NCI-H526 (cell line): ENCODE measurements at regions not wholly inside any gene's neighbourhood (a gene's known extent, or its start where the extent isn't known, plus 50 kb on each side); places are given as distances from the start of the nearest gene placed in this dataset.
"Not testable (repeated sequence)": the region's sequence is repeated elsewhere in the genome, so short reads cannot be mapped to it uniquely, and the experiment has no call there.

Experiments
- DNase-seq, 2 experiments: peaks; one replicate each; lab custom pipeline; 2025; lab: John Stamatoyannopoulos, UW

DNA sequence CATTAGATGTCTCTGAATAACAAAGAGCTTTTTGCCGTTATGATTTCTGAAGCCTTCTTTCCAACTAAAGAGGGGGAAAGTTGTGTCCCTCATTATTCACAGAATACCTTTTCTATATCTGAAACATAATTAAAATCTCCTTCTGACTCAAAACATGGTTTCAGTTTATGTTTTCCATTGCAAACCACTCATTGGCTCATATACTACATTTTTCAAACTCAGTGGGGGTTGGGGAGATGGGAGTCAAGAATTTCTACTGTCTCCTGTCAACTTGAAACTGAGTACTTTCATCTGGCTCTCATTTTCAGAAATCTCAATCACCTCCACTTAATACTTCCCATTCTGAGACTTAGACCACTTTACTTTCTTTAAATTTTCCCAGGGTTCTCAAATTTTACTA lies 1839.5 kb upstream of the PCDH10 start:
- no peak for DNase-seq

DNA sequence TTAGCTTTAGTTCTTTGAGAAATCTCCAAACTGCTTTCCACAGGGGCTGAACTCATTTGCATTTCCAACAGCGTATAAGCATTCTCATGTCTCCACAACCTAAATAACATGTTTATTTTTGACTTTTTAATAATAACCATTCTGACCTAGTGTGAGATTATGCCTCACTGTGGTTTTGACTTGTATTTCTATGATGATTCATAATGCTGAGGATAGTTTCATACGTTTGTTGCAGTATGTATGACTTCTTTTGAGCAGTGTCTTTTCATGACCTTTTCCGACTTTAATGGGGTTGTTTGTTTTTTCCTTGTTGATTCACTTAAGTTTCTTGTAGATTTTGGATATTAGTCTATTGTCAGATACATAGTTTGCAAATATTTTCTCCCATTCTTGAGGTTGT lies 1833.0 kb upstream of the PCDH10 start:
- DNase-seq: no peak

DNA sequence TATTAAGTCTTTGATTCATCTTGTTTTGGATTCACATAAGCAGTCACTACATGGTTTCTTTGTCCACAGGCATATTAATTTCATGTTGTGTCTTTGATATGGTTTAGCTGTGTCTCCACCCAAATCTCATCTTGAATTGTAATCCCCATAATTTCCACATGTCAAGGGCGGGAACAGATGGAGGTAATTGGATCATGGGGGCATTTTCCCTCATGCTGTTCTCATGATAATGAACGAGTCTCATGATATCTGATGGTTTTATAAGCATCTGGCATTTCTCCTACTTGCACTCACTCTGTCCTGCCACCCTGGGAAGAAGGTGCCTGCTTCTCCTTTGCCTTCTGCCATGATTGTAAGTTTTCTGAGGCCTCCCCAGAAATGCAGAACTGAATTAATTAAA lies 1811.2 kb upstream of the PCDH10 start:
- no peak for DNase-seq

DNA sequence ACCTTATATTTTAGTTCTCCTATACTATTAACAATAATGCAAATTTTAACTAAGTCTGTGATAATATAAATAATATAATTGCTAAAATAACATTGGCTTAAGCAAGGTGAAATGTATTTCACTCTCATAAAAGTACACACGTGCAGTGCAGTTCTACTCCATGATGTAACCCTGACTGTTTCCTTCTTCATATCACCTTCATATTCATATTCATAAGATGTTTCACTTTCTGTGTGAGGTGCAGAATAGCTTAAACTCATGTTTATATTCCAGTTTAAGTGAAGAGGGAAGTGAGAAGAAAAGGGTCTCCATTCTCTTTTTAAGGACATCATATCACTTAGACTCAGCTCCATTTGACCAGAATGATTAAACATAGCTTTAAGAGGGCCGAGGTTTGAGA lies 1810.0 kb upstream of the PCDH10 start:
- DNase-seq: no peak

DNA sequence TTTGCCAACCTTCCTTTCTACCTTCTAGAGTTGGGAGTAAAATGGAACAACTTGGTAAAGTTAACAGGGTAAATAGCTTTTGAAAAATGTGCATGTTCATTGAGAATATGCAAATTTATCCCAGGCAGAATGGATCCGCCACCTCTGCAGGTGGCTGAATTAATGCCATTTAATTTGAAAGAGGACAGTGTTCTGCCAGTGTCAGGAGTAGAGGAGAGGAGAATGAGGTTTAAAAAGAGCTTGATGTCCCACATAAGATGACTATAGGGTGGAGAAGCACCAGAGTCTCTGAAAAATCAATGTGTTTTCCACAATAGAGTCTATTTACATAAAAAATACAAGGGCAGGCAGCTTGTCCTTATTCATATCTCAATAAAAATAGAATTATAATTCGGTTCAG lies 1804.3 kb upstream of the PCDH10 start:
- peak in 1 of 2 experiments; percentile 30 for DNase-seq

DNA sequence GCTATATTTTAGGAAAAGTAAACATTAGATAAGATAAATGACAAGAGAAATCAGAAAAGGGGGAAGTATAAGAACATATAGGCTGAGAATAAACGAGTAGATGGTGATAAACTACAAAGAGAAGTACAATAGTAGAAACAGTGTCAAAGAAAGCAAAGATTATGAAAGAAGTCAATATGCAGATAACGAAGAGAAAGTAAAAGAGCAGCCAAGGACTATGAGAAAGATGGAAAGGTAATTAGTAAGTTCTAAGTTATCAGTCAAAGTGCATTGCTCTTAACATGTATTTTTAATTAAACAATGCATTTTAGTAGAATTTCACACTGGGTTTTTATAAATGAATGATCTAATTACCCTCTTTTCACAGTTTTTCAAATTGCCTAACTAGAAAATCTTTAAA lies 1801.3 kb upstream of the PCDH10 start:
- DNase-seq: no peak

DNA sequence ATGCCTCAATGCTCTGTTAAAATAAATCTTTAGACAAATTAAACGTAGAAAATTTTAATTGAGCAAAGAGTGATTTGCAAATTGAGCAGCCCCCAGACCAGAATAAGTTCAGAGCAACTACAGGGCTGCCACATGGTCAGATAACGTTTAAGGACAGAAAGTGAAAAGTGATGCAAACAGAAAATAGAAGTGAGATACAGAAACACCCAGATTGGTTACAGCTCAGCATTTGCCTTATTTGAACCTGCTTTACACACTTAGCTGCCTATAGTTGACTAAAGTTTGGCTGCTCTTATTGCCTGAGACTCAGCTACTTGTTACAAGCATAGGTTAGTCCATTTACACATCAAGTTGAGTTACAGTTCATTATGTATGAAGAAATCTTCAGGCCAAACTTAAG lies 1800.8 kb upstream of the PCDH10 start:
- no peak for DNase-seq

DNA sequence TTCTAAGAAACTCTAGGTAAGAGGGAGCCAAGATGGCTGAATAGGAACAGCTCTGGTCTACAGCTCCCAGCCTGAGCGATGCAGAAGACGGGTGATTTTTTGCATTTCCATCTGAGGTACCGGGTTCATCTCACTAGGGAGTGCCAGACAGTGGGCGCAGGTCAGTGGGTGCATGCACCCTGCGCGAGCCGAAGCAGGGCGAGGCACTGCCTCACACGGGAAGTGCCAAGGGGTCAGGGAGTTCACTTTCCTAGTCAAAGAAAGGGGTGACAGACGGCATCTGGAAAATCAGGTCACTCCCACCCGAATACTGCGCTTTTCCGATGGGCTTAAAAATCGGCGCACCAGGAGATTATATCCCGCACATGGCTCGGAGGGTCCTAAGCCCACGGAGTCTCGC lies 1796.7 kb upstream of the PCDH10 start:
- not testable (repeated sequence) for DNase-seq

DNA sequence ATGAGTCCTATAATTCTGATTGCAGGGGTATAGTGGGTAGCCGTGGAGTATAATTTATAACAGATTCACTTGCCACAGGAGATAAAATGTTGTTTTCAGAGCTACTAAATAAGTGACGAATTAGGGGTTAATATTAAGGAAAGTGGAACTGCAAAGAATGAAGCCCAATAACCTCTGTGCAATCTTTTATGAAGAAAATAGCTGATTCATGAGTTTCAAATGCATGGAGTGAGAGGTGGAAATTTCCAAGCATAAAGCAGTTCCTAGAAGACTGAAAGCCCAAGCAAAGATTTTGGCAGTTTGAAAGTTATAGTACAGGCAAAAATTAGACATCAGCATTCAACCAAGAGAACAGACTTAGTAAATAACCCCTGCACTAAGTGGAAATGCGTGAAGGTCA lies 1782.4 kb upstream of the PCDH10 start:
- DNase-seq: no peak

DNA sequence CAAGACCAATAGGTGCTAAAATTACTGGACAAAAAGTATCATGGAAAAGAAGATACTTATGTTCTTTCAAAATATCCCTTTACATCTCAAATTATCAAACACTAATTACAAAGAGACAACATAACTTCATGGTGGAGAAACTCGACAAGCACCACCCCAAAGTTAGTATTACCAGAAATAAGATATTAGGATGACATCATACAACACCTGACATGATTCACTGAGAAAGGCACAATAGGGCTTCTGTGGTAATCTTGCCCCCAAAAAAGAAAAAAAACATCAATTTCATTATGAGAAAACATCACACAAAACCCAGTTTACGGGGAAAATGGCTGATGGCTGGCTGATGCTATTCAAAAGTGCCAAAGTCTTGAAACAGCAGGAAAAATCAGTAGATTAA lies 1781.7 kb upstream of the PCDH10 start:
- no peak for DNase-seq

DNA sequence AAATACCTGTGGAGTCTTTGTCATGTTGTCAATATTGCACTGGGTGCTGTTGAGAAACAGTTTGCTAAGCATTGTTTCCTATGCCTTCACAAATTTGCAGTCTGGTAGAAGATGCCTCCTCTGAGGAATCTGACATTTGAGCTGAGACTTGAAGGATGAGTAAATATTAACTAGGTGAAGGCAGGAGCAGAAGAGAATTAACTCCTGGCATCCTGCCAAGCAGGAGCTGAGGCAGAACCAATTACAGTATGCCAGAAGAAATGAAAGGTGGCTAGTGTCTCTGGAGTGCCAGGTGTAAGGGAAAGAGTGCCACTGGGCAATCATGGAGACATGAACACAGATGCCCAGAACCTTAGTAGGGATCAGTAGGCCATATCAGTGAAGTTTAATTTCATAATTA lies 1778.2 kb upstream of the PCDH10 start:
- peak in 1 of 2 experiments; percentile 31 for DNase-seq

DNA sequence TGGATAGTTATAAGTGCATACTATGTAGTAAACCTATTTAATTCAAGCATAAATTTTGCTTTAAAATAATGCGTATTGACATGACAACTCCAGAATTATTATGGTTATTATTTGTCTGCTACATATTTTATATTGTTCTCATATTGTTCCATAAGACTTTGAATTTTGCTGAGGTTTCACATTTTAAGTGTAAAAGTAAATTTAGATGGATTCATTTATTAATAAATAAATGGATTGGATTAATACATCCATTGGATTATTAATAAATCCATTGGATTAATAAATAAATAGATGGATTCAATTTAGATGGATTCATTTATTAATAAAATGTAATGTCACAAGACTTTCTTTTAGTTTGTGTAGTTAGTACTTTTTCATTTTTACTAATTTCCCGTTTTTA lies 1768.0 kb upstream of the PCDH10 start:
- DNase-seq: no peak

DNA sequence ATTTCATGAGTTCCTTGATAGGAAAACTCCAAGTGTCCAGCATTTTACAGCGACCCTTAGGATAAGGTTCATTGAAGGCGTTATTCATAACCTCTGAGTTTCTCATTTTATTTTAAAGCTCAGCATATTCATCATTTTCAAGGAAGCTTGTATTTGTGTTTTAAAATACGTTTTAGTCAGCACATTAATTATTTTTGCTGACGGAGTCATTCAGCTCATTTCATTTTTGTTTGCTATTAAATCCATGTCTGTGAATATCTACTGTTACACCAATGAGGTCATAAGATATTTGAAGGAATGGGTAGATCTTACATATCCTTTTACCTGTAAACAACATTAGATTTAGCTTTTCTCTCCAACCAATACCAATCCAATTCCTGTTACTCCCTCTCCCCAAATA lies 1766.3 kb upstream of the PCDH10 start:
- no peak for DNase-seq

DNA sequence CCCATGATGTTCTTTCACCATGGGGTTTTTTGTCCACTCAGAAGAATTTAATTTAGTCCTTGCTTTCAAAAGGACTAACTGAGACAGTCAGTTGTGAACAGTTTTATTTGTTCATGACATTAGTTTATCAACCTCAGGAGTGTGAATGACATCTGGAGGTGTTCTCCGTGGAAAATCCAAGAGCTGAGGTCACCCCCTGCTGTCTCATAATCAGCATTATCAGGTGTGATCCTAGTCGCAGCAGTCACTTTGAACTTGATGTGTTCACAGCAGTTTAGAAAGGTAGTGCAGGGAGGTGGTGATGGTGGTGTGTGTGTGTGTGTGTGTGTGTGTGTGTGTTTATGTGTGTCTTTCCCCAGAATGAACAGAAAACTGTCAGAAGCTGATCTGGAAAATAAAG lies 1760.8 kb upstream of the PCDH10 start:
- DNase-seq: no peak

DNA sequence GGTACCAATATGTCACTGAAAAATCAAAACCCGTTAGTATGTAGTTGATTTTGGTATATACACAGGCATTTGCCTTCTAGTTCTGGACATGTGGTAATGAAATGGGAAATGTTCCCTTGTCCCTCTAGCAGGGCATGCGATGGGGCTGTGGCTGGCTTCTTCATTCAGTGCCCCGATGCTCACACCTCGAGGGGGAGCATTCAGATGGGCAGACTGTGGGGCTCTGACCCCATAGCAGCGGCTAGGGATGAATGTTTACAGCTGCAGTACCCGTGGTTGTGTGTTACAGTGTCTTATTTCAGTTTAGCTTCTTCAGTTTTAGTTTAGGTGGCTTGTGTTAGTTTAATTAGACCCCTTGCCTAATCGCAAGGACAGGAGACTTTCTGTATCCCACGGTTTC lies 1741.0 kb upstream of the PCDH10 start:
- DNase-seq: no peak

DNA sequence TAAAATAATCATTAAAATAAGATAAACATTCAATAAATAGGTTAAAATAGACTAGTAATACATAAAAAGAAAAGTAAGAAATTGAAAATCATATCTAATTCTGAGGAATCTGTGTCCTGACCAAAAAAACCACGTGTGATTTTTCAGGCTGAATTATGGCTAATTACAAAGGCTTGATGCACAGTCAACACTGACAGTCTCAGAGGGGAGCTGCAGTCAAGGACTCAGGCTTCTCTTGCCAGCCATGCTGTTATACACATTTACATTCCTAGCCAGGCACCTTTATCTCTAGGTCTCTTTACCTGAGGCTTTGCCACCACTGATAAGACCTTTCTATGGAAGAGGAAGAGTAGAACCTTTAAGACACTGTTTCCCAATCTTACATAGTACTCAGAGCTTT lies 1737.7 kb upstream of the PCDH10 start:
- no peak for DNase-seq

DNA sequence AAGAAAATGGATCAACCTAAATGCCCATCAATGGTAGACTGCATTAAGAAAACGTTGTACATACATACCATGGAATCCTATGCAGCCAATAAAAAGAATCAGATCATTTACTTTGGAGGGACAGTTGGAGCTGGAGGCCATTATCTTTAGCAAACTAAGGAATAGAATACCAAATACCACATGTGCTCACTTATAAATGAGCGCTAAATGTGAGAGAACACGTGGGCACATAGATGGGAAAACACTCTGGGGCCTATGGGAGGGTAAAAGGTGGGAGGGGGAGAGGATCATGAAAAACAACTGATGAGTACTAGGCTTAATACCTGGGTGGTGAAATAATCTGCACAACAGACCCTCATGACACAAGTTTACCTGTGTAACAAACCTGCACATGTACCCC lies 1729.9 kb upstream of the PCDH10 start:
- no peak for DNase-seq

DNA sequence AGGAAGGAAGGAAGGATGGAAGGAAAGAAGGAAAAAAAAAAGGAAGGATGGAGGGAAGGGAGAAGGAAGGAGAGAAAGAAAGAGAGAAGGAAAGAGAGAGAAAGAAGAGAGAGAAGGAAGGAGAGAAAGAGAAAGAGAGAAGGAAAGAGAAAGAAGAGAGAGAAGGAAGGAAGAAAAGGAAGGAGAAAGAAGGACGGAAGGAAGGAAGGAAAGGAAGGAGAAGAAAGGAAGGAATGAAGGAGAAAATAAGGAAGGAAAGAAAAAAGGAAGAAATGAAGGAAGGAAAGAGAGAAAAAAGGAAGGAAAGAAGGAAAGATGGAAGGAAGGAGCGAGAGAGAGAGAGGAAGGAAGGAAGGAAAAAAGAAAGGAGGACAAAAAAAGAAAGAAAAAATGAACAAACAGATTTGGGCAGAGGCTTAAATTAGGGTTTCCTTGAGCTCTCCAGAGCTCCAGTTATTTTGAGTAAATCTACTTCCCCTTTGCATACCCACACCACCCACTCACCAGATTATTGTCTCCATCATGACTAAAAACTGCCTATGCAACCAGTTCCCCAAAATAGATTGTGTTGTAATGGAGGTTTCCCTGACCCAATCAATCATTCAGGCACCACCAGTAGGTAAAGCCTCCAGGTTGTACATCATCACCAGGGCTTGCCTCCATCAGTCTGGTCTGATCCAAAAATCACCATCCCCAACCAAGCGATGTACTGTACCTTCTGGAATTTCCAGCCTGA lies 1722.9 kb upstream of the PCDH10 start:
- DNase-seq: no peak

DNA sequence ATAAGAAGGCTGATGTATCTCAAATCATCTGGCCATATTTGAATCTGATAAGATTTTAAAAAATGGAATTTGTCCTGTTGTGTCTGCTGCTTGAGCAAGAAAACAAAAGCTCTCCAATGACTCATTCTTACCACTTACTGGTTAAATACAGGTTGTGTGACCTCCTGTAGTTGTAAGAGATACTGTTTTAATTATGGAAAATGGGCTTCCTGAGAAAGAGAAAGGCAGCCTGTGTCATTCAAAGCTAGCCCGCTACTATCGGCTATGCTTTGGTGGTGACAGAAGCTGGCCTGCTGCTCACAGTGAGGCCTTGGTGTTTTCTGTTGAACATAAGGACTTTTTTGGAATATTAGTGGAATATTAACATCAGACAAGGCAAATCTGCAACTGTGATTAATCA lies 1722.1 kb upstream of the PCDH10 start:
- DNase-seq: no peak

DNA sequence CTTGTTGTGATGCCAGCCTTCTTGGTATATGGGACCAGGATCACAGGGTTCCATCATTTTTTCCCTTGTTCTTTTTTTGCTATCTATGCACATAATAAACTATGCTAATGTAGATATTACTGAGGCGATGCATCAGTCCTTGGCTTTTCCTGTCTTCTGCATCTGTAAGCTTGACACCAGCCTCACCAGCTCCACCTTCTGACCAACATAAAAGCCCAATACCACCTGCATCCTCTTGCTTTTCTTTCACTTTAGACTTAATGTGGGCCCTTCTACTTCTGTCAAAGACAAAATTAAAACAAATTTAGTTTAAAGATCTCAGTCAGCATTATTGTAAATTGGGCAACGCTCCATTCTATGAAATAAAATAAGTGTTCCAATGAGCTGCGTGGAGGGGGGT lies 1718.8 kb upstream of the PCDH10 start:
- DNase-seq: peak in 1 of 2 experiments; percentile 20

DNA sequence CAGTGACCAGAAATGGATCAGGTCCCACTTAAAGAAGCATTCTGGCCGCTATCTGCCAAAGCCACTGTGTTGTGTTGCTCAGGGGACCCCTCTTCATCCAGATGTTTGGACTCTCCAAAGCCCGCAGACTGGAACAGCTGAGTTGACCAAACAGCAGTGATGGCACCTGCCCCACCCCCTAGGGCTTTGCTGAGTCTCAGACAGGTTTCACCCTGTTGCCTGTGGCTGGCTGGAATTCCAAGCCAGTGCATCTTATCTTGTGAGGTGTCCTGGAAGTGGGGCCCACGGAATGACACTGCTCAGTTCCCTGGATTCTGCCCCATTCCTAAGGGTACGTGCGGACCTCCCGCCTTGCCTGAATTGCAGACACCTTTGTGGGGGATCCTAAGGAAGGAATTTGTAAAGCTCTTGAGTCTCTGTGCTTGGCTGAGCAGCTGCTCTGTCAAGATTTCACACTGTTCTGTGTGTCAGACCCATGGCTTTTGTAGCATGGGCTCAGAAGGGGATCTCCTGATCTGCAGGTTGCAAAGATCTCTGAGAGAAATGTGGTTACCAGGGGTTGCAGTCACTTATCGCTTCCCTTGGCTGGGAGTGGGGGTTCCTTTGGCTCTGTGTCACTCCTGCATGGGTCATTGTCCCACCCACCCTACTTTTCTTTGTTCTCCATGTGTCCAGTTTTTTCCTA lies 1707.9 kb upstream of the PCDH10 start:
- DNase-seq: no peak

DNA sequence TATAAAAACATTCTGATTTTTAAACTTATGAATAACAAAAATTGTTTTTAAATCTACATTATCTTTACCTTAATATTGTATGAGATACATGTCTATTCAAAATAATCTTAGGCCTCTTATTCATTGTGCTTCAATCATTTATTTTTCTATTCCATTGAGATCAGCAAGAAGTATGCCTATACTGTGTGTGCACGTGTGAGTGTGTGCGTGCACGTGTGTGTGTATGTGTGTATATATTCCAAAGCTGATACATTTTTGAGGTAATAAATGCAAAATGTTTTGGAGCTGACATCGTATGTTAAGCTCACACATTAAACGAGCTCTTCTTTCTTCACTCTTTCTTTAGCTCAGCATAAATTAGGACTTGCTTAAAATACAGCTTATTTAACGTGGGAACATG lies 1701.2 kb upstream of the PCDH10 start:
- no peak for DNase-seq

DNA sequence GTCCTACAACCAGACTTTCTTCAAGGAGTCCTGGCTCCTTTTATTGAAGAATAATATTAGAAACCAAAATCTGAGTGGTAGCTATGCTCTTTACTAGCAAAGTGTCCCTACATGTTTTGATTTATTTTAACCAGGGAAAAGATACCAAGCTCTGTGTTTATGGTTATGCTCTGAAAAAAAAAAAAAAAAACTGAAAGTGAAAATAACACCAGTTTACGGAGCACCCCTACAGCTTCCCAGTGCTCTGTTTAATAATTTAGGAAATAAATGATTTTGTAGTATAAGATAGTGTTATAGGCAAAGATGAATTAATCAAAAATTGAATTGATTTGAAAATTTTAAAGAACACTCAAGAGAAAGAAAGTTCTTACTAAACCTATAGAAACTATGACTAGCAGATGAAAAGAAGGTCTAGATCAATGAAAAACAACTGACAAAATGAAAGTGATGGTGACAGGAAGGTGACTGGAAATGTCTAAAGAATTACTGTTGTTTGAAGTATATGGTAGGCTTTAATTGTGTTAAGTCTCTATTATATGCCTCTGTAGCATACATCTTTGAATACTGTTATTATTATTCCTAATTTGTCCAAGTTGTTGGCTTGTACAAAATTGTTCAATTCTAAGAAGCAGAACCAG lies 1698.4 kb upstream of the PCDH10 start:
- no peak for DNase-seq
